GM18498 (cell line): ENCODE measurements at regions not wholly inside any gene's neighbourhood (a gene's known extent, or its start where the extent isn't known, plus 50 kb on each side); places are given as distances from the start of the nearest gene placed in this dataset.

ENCODE experiments used
- ATAC-seq: cut with Tn5 transposase; IDR thresholded peaks from one replicate; pipeline ENCODE4 v1.9.1; 2021; ENCODE audit warnings: mild to moderate bottlenecking, moderate library complexity; ENCODE audit not compliant: unreplicated experiment

- ATAC-seq = no peak
Measured at GRCh38 chr2:18384242-18384641, 176.2 kb downstream of the RDH14 start.

GRCh38 chr2:18381386-18381785, 179.1 kb downstream of the RDH14 start:
- no peak for ATAC-seq

- ATAC-seq = no peak
Measured at GRCh38 chr2:18380321-18380720, 180.1 kb downstream of the RDH14 start.

- no peak for ATAC-seq
Measured at GRCh38 chr2:18379870-18380269, 180.6 kb downstream of the RDH14 start.

- peak; percentile 87 for ATAC-seq
Measured at GRCh38 chr2:18378020-18378653, 182.3 kb downstream of the RDH14 start.

- no peak for ATAC-seq
Measured at GRCh38 chr2:18376936-18377335, 183.5 kb downstream of the RDH14 start.

GRCh38 chr2:18373664-18374063, 186.8 kb downstream of the RDH14 start:
- ATAC-seq = no peak

GRCh38 chr2:18373081-18373480, 187.4 kb downstream of the RDH14 start:
- no peak for ATAC-seq

- no peak for ATAC-seq
Measured at GRCh38 chr2:18372641-18373040, 187.8 kb downstream of the RDH14 start.

- no peak for ATAC-seq
Measured at GRCh38 chr2:18369760-18370159, 190.7 kb downstream of the RDH14 start.

GRCh38 chr2:18368008-18368407, 192.4 kb downstream of the RDH14 start:
- no peak for ATAC-seq

- no peak for ATAC-seq
Measured at GRCh38 chr2:18365342-18365741, 195.1 kb downstream of the RDH14 start.

- no peak for ATAC-seq
Measured at GRCh38 chr2:18363348-18363747, 197.1 kb downstream of the RDH14 start.

- ATAC-seq = no peak
Measured at GRCh38 chr2:18362696-18363095, 197.8 kb downstream of the RDH14 start.

GRCh38 chr2:18357537-18357936, 202.9 kb downstream of the RDH14 start:
- ATAC-seq = no peak

GRCh38 chr2:18356676-18357075, 203.8 kb downstream of the RDH14 start:
- no peak for ATAC-seq

GRCh38 chr2:18349421-18349820, 211.0 kb downstream of the RDH14 start:
- ATAC-seq = no peak

- no peak for ATAC-seq
Measured at GRCh38 chr2:18346874-18347273, 213.6 kb downstream of the RDH14 start.

- ATAC-seq = no peak
Measured at GRCh38 chr2:18346344-18346743, 214.1 kb downstream of the RDH14 start.

- no peak for ATAC-seq
Measured at GRCh38 chr2:18345848-18346247, 214.6 kb downstream of the RDH14 start.

- ATAC-seq = no peak
Measured at GRCh38 chr2:18342901-18343300, 217.6 kb downstream of the RDH14 start.

- ATAC-seq = no peak
Measured at GRCh38 chr2:18339326-18339725, 221.1 kb downstream of the RDH14 start.

- ATAC-seq = no peak
Measured at GRCh38 chr2:18336975-18337374, 223.5 kb downstream of the RDH14 start.
